Kidney epithelial cell (primary cell): ENCODE measurements at regions not wholly inside any gene's neighbourhood (a gene's known extent, or its start where the extent isn't known, plus 50 kb on each side); places are given as distances from the start of the nearest gene placed in this dataset.
A peak's percentile ranks its signal among the peaks of the same experiment; 100 is the strongest.

Experiments
- DNase-seq: peaks from one replicate; pipeline ENCODE4 v3.0.0-alpha.2; 2010; ENCODE audit warnings: low read depth
- H3K27me3 ChIP-seq: 2 replicates; pipeline ENCODE4 v1.6.0; 2011; ENCODE audit warnings: low read length; ENCODE audit not compliant: control insufficient read depth, insufficient read depth
- H3K36me3 ChIP-seq: 2 replicates; pipeline ENCODE4 v1.5.1; 2011; ENCODE audit warnings: low read length; ENCODE audit not compliant: control insufficient read depth, insufficient read depth
- H3K4me3 ChIP-seq: 2 replicates; pipeline ENCODE4 v1.5.1; 2011; ENCODE audit warnings: low read depth, mild to moderate bottlenecking, control low read depth, low read length
- CTCF ChIP-seq: IDR thresholded peaks from 2 replicates; pipeline ENCODE4 v1.5.1; 2011; ENCODE audit warnings: mild to moderate bottlenecking, moderate library complexity, low read length, control low read depth, inconsistent platforms; ENCODE audit not compliant: insufficient read depth, poor library complexity, severe bottlenecking

- no peak for DNase-seq
- no peaks in the 10 kb centered on the region for H3K36me3 ChIP-seq
- no peak for TF ChIP-seq CTCF
- H3K27me3 ChIP-seq: no peaks in the 10 kb centered on the region
- H3K4me3 ChIP-seq: no peak overlapping the region
Measured at GRCh38 chr2:161019311-161019710, 140.9 kb upstream of the TANK start.

- Histone ChIP-seq H3K36me3 (no peaks in the 10 kb centered on the region), H3K4me3 (no peak overlapping the region), H3K27me3 (no peaks in the 10 kb centered on the region)
- TF ChIP-seq CTCF: no peak
- no peak for DNase-seq
Measured at GRCh38 chr2:161020437-161020836, 139.8 kb upstream of the TANK start.

- no peaks in the 10 kb centered on the region for H3K36me3 ChIP-seq
- H3K27me3 ChIP-seq: no peaks in the 10 kb centered on the region
- no peak for TF ChIP-seq CTCF
- no peak for DNase-seq
- no peak overlapping the region for H3K4me3 ChIP-seq
Measured at GRCh38 chr2:161028581-161028980, 131.6 kb upstream of the TANK start.

GRCh38 chr2:161029321-161029720 is 130.9 kb upstream of the TANK start:
- TF ChIP-seq CTCF: no peak
- no peaks in the 10 kb centered on the region for H3K27me3 ChIP-seq
- no peaks in the 10 kb centered on the region for H3K36me3 ChIP-seq
- DNase-seq: no peak
- no peak overlapping the region for H3K4me3 ChIP-seq

GRCh38 chr2:161030260-161031063 is 129.8 kb upstream of the TANK start:
- no peaks in the 10 kb centered on the region for H3K36me3 ChIP-seq
- no peaks in the 10 kb centered on the region for H3K27me3 ChIP-seq
- peak; percentile 96 for DNase-seq
- no peak overlapping the region for H3K4me3 ChIP-seq
- no peak for TF ChIP-seq CTCF

- Histone ChIP-seq H3K4me3 (no peak overlapping the region), H3K27me3 (no peaks in the 10 kb centered on the region), H3K36me3 (no peaks in the 10 kb centered on the region)
- no peak for DNase-seq
- no peak for TF ChIP-seq CTCF
Measured at GRCh38 chr2:161031511-161031910, 128.7 kb upstream of the TANK start.
